ENCODE measurements at regions not wholly inside any gene's neighbourhood (a gene's known extent, or its start where the extent isn't known, plus 50 kb on each side); places are given as distances from the start of the nearest gene placed in this dataset.
"Not testable (repeated sequence)": the region's sequence is repeated elsewhere in the genome, so short reads cannot be mapped to it uniquely, and the experiment has no call there.

DNA sequence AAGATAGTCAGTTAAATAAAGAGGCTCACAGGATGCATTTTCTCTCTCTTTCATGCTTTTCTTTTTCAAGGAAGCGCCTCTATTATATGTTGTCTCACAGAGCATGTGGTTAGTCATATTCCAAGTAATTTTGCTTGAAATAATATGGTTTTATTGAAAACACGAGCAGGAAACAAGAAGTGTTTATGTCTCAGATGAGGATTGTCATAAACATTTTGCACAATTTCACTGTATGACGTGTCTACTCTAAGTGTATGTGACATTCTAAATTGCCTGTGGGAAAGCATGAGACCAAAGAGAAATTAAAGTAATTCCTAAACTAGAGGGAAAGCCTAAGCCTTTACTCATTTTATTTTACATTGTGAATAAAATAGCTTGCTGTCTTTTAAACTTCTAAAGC is 818.6 kb downstream of the EPHA3 start:
- H3K4me3 ChIP-seq (replicated peaks; ENCODE audit: insufficient read depth, low read length) = no peak overlapping the region
- H3K27ac ChIP-seq (replicated peaks) = no peak overlapping the region
- H3K27me3 ChIP-seq (ENCODE audit: insufficient read depth, poor library complexity, severe bottlenecking) = no peaks in the 10 kb centered on the region
- DNase-seq (ENCODE audit: low read depth in 1 of 2, low spot score in 1 of 2) = no peak
- TF ChIP-seq POLR2AphosphoS5 (IDR thresholded peaks at IDR 0.05; ENCODE audit: low read depth) (no peak), SPI1 (IDR thresholded peaks at IDR 0.05; ENCODE audit: borderline replicate concordance, low read depth) (no peak), GABPA (IDR thresholded peaks at IDR 0.05; ENCODE audit: low read depth) (no peak)
- TF ChIP-seq, protein P1, sequence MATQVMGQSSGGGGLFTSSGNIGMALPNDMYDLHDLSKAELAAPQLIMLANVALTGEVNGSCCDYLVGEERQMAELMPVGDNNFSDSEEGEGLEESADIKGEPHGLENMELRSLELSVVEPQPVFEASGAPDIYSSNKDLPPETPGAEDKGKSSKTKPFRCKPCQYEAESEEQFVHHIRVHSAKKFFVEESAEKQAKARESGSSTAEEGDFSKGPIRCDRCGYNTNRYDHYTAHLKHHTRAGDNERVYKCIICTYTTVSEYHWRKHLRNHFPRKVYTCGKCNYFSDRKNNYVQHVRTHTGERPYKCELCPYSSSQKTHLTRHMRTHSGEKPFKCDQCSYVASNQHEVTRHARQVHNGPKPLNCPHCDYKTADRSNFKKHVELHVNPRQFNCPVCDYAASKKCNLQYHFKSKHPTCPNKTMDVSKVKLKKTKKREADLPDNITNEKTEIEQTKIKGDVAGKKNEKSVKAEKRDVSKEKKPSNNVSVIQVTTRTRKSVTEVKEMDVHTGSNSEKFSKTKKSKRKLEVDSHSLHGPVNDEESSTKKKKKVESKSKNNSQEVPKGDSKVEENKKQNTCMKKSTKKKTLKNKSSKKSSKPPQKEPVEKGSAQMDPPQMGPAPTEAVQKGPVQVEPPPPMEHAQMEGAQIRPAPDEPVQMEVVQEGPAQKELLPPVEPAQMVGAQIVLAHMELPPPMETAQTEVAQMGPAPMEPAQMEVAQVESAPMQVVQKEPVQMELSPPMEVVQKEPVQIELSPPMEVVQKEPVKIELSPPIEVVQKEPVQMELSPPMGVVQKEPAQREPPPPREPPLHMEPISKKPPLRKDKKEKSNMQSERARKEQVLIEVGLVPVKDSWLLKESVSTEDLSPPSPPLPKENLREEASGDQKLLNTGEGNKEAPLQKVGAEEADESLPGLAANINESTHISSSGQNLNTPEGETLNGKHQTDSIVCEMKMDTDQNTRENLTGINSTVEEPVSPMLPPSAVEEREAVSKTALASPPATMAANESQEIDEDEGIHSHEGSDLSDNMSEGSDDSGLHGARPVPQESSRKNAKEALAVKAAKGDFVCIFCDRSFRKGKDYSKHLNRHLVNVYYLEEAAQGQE (IDR thresholded peaks at IDR 0.05; ENCODE audit: insufficient replicate concordance, low read depth) = no peak
- TF ChIP-seq, protein P2, sequence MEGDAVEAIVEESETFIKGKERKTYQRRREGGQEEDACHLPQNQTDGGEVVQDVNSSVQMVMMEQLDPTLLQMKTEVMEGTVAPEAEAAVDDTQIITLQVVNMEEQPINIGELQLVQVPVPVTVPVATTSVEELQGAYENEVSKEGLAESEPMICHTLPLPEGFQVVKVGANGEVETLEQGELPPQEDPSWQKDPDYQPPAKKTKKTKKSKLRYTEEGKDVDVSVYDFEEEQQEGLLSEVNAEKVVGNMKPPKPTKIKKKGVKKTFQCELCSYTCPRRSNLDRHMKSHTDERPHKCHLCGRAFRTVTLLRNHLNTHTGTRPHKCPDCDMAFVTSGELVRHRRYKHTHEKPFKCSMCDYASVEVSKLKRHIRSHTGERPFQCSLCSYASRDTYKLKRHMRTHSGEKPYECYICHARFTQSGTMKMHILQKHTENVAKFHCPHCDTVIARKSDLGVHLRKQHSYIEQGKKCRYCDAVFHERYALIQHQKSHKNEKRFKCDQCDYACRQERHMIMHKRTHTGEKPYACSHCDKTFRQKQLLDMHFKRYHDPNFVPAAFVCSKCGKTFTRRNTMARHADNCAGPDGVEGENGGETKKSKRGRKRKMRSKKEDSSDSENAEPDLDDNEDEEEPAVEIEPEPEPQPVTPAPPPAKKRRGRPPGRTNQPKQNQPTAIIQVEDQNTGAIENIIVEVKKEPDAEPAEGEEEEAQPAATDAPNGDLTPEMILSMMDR (IDR thresholded peaks at IDR 0.05; ENCODE audit: insufficient read depth, low read length) = no peak

DNA sequence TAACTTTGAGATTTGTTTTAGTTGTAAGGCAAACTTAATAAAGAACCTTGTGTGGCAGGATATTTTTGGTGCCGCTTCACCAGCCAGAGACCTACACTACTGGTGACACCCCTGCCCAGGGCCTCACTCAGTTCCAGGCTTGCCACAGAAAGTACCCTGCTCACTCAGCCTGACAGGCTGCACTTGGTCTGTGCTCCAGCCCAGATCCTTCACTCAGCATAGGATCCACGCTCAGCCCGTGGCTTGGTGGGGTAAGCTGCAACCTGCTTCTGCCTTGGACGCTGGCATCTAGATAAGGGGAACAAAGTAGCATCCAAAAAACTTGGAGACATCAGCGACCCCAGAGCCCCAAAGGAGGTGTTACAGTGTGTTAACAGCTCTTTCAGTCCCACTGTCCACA is 825.5 kb downstream of the EPHA3 start:
- DNase-seq (ENCODE audit: low read depth in 1 of 2, low spot score in 1 of 2) = no peak
- Histone ChIP-seq H3K27me3 (ENCODE audit: insufficient read depth, poor library complexity, severe bottlenecking) (no peaks in the 10 kb centered on the region), H3K27ac (replicated peaks) (no peak overlapping the region), H3K4me3 (replicated peaks; ENCODE audit: insufficient read depth, low read length) (no peak overlapping the region)
- TF ChIP-seq POLR2AphosphoS5 (IDR thresholded peaks at IDR 0.05; ENCODE audit: low read depth) (no peak), GABPA (IDR thresholded peaks at IDR 0.05; ENCODE audit: low read depth) (no peak), SPI1 (IDR thresholded peaks at IDR 0.05; ENCODE audit: borderline replicate concordance, low read depth) (no peak)
- TF ChIP-seq, protein P1 (IDR thresholded peaks at IDR 0.05; ENCODE audit: insufficient replicate concordance, low read depth) = no peak
- TF ChIP-seq, protein P2 (IDR thresholded peaks at IDR 0.05; ENCODE audit: insufficient read depth, low read length) = no peak

DNA sequence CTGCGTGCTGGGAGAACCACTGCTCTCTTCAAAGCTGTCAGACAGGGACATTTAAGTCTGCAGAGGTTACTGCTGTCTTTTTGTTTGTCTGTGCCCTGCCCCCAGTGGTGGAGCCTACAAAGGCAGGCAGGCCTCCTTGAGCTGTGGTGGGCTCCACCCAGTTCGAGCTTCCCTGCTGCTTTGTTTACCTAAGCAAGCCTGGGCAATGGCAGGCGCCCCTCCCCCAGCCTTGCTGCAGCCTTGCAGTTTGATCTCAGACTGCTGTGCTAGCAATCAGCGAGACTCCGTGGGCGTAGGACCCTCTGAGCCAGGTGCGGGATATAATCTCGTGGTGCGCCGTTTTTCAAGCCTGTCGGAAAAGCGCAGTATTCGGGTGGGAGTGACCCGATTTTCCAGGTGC is 837.0 kb downstream of the EPHA3 start:
- not testable (repeated sequence) for H3K27me3 ChIP-seq (ENCODE audit: insufficient read depth, poor library complexity, severe bottlenecking); H3K27ac ChIP-seq (replicated peaks); DNase-seq (ENCODE audit: low read depth in 1 of 2, low spot score in 1 of 2); H3K4me3 ChIP-seq (replicated peaks; ENCODE audit: insufficient read depth, low read length)

DNA sequence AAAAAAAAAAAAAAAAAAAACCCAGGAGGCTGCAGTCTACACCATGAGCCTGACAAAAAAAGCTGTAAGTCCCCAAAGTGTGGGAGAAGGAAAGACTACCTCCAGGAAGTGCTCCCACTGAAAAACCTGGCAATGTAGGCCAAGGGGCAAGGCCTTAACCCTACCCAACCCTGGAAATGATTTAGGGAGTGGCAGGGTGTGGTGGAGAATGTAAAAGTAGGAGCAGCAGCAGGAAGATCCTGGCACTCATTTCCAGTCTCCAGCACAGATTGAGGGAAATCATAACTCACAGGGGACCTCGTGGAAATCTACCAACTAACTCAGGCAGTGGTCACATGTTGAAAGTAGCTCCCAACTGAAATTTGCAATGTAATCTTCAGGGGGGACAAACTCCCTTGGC is 839.5 kb downstream of the EPHA3 start:
- TF ChIP-seq, protein P1 (IDR thresholded peaks at IDR 0.05; ENCODE audit: insufficient replicate concordance, low read depth) = no peak
- TF ChIP-seq GABPA (IDR thresholded peaks at IDR 0.05; ENCODE audit: low read depth) (no peak), SPI1 (IDR thresholded peaks at IDR 0.05; ENCODE audit: borderline replicate concordance, low read depth) (no peak)
- TF ChIP-seq, protein P2 (IDR thresholded peaks at IDR 0.05; ENCODE audit: insufficient read depth, low read length) = no peak
- DNase-seq (ENCODE audit: low read depth in 1 of 2, low spot score in 1 of 2) = no peak
- Histone ChIP-seq H3K4me3 (replicated peaks; ENCODE audit: insufficient read depth, low read length) (no peak overlapping the region), H3K27ac (replicated peaks) (no peak overlapping the region), H3K27me3 (ENCODE audit: insufficient read depth, poor library complexity, severe bottlenecking) (no peaks in the 10 kb centered on the region)
